NB4 (cell line): ENCODE measurements at regions not wholly inside any gene's neighbourhood (a gene's known extent, or its start where the extent isn't known, plus 50 kb on each side); places are given as distances from the start of the nearest gene placed in this dataset.
"Not testable (repeated sequence)": the region's sequence is repeated elsewhere in the genome, so short reads cannot be mapped to it uniquely, and the experiment has no call there.

ENCODE experiments used
- DNase-seq: peaks from one replicate; pipeline ENCODE4 v3.0.0; 2010; ENCODE audit warnings: low read depth
- H3K4me3 ChIP-seq: one replicate; pipeline ENCODE4 v1.5.1; 2011; ENCODE audit warnings: mild to moderate bottlenecking, low read depth, low read length, moderate library complexity
- MYC ChIP-seq: IDR thresholded peaks from 2 replicates; pipeline ENCODE4 v1.6.1; 2011; ENCODE audit warnings: low read depth, low read length
- POLR2A ChIP-seq: IDR thresholded peaks from 2 replicates; pipeline ENCODE4 v1.6.1; 2011; ENCODE audit warnings: mild to moderate bottlenecking; ENCODE audit not compliant: insufficient read length; ENCODE audit errors: extremely low read depth
- TF ChIP-seq, protein P1 (sequence below): IDR thresholded peaks from 2 replicates; pipeline ENCODE4 v1.6.1; 2011; ENCODE audit warnings: low read depth, low read length
- TF ChIP-seq, protein P2 (sequence below): IDR thresholded peaks from one replicate; pipeline ENCODE4 v1.5.1; 2012; ENCODE audit warnings: low read depth, low read length

DNA sequence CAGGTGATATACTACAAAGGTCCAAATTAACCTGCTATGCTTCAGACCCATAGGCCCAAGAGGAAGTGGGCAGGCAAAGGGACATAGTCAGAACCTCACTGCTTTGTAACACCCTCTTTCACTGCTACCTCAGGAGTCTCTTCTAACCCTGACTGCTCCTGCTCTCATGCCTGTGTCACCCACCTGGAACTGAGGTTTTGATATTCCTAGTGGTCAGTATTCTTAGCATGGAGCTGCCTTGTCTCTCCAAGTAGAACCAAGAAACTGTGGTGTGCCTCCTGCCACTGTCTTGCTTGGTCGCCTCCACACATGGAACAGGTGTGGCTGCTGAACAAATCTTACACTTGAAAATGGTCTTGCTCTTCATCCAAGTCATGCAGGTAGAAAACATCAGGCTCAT lies 677.5 kb downstream of the XPNPEP1 start:
- DNase-seq = no peak
- H3K4me3 ChIP-seq = no peak overlapping the region
- TF ChIP-seq, protein P1, sequence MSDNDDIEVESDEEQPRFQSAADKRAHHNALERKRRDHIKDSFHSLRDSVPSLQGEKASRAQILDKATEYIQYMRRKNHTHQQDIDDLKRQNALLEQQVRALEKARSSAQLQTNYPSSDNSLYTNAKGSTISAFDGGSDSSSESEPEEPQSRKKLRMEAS = no peak
- TF ChIP-seq, protein P2, sequence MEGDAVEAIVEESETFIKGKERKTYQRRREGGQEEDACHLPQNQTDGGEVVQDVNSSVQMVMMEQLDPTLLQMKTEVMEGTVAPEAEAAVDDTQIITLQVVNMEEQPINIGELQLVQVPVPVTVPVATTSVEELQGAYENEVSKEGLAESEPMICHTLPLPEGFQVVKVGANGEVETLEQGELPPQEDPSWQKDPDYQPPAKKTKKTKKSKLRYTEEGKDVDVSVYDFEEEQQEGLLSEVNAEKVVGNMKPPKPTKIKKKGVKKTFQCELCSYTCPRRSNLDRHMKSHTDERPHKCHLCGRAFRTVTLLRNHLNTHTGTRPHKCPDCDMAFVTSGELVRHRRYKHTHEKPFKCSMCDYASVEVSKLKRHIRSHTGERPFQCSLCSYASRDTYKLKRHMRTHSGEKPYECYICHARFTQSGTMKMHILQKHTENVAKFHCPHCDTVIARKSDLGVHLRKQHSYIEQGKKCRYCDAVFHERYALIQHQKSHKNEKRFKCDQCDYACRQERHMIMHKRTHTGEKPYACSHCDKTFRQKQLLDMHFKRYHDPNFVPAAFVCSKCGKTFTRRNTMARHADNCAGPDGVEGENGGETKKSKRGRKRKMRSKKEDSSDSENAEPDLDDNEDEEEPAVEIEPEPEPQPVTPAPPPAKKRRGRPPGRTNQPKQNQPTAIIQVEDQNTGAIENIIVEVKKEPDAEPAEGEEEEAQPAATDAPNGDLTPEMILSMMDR = no peak
- TF ChIP-seq POLR2A = no peak
- no peak for TF ChIP-seq MYC

DNA sequence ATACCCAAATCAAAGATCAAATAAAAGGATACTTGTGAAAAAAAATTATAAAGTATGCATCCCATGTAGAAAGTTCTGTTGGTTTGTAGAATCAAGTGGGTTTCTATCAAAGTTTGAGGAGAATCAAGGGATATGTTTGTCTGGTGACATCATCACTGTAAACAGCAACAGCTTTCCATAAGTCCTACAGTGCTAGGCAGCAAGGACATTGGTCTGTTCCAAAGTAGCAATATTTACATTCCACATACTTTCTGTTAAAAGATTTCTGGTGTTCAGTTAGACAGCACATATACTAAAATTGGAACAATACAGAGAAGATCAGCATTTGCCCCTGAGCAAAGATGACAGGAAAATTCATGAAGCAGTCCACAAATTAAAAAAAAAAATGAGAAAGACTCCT lies 683.9 kb downstream of the XPNPEP1 start:
- DNase-seq = no peak
- H3K4me3 ChIP-seq = no peak overlapping the region
- TF ChIP-seq, protein P2 = no peak

DNA sequence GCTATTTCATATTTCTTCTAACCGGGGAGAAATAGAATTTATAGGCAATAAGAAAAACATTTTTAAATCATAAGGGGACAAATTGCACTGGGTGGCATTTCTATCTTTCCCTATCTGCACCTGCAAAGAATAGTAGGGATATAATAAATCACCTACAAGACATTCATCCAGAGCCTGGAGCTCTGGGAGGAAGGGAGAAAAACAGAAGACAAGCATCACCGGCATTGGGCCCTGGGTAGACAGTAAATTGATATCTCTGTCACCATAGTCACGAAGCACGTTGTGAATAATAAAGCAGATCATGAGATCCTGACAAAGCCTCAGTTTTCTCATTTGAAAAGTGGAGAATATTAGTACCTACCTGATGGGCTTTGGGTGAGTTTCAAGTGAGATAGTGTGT lies 685.6 kb downstream of the XPNPEP1 start:
- TF ChIP-seq POLR2A (no peak), MYC (no peak)
- TF ChIP-seq, protein P1 = no peak
- TF ChIP-seq, protein P2 = no peak
- no peak for DNase-seq
- no peak overlapping the region for H3K4me3 ChIP-seq

DNA sequence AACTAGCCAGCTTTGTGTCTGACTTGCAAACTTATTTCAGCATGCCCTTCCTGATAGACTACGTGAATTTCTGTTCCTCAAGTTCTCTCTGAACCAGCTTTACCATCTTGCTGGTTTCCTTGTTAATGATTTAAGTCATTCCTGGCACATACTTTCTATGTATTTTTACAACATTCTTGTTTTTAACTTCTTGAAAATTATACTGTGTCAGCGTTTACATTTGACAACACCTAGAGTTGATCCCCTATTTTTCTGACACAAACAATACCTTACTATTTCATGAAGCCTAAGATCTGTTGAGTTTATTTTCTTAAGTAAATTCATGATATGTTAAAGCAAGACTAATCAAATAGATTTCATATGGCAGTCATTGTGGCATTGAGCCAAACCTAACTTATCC lies 686.3 kb downstream of the XPNPEP1 start:
- no peak overlapping the region for H3K4me3 ChIP-seq

DNA sequence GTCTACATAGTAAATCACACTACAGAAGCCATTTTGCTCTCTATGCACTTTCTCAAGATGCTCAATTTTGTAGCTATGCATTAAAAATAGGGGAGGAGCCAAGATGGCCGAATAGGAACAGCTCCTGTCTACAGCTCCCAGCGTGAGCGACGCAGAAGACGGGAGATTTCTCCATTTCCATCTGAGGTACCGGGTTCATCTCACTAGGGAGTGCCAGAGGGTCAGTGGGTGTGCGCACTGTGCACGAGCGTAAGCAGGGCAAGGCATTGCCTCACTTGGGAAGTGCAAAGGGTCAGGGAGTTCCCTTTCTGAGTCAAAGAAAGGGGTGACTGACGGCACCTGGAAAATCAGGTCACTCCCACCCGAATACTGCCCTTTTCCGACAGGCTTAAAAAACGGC lies 699.8 kb downstream of the XPNPEP1 start:
- not testable (repeated sequence) for DNase-seq, H3K4me3 ChIP-seq

More for the DNA sequence above, 686.3 kb downstream of the XPNPEP1 start:
- TF ChIP-seq, protein P1 = no peak
- TF ChIP-seq, protein P2 = no peak
- no peak for TF ChIP-seq MYC
- no peak for TF ChIP-seq POLR2A
- DNase-seq = no peak

DNA sequence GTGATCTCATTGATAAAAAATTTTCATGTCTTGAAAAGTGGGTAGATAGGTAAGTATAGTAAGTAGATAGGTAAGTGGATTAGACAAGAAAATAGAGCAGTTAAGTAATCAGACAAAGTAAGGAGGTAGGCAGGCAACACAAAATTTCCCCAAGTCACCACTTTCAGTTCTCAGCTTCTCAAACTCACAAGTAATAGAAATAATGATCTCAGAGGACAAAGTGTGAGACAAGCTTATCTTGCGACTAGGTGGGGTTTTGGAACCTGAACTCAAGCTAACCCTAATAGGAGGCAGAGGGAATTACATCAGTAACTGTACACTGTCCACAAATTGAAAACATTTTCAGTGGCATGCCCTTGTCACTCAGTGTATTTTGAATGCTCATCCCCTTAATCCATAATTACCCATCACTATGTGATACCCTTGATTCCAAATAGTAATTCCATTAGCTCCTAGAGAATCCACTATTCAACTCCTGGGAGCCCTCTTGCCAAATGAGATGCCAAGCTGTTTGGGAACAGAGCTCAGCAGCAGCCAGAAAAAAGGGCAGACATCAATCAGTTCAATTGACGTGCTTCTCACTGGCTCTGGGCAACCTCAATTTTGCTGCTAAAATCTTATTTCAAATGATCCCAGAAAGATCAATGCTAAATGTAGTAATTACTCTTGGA lies 703.2 kb downstream of the XPNPEP1 start:
- no peak overlapping the region for H3K4me3 ChIP-seq
- TF ChIP-seq, protein P1 = no peak
- TF ChIP-seq MYC (no peak), POLR2A (no peak)
- TF ChIP-seq, protein P2 = no peak
- DNase-seq = no peak
